MCF 10A (cell line): ENCODE measurements at regions not wholly inside any gene's neighbourhood (a gene's known extent, or its start where the extent isn't known, plus 50 kb on each side); places are given as distances from the start of the nearest gene placed in this dataset.

Experiments used
- BruUV-seq: library from RNA; stranded (reverse); fragments of 400-500 nt; replicated peaks from 2 replicates; lab custom pipeline; 2021; lab: Mats Ljungman, UMichigan
- CTCF ChIA-PET: fragments of 300-600 bp; sonication (Branson Sonifier 250); formaldehyde crosslinking; extraction: SDS; loops from one replicate; lab custom pipeline; 2021; ENCODE audit warnings: antibody characterized with exemption, inconsistent platforms; lab: Yijun Ruan, JAX
- POLR2A ChIA-PET: fragments of 300-600, 350-650 bp; sonication (Branson Sonifier 250); formaldehyde crosslinking; extraction: SDS; loops from one replicate; lab custom pipeline; 2020; ENCODE audit warnings: antibody characterized with exemption, inconsistent platforms; lab: Yijun Ruan, JAX
- DNase-seq: peaks from one replicate; pipeline ENCODE4 v3.0.0-alpha.2; 2018; ENCODE audit not compliant: unreplicated experiment
- H3K27ac Mint-ChIP-seq: one replicate; pipeline ENCODE4 v1.8.0; 2022; ENCODE audit warnings: mild to moderate bottlenecking, low read depth, mixed read lengths; ENCODE audit not compliant: unreplicated experiment
- H3K27me3 Mint-ChIP-seq: one replicate; pipeline ENCODE4 v1.8.0; 2022; ENCODE audit warnings: mixed read lengths; ENCODE audit not compliant: insufficient read depth, unreplicated experiment
- H3K36me3 Mint-ChIP-seq: one replicate; pipeline ENCODE4 v1.8.0; 2022; ENCODE audit warnings: mild to moderate bottlenecking, moderate library complexity, mixed read lengths; ENCODE audit not compliant: insufficient read depth, unreplicated experiment
- H3K4me1 Mint-ChIP-seq: one replicate; pipeline ENCODE4 v1.8.0; 2022; ENCODE audit warnings: mixed read lengths; ENCODE audit not compliant: insufficient read depth, unreplicated experiment
- H3K4me3 Mint-ChIP-seq: one replicate; pipeline ENCODE4 v1.8.0; 2022; ENCODE audit warnings: mild to moderate bottlenecking, moderate library complexity, mixed read lengths; ENCODE audit not compliant: unreplicated experiment
- H3K9me3 Mint-ChIP-seq: one replicate; pipeline ENCODE4 v1.8.0; 2022; ENCODE audit warnings: mixed read lengths; ENCODE audit not compliant: unreplicated experiment
- intact Hi-C: fragments of 100-400 bp; cut with micrococcal nuclease; formaldehyde crosslinking; loops from 2 replicates; pipeline ENCODE4 v1.14.1; 2022
- TF ChIP-seq, protein P1 (sequence below): fragments of 200-600 bp; IDR thresholded peaks from one replicate; pipeline ENCODE4 v1.8.0; 2022; ENCODE audit warnings: antibody characterized with exemption, mild to moderate bottlenecking; ENCODE audit not compliant: unreplicated experiment

DNA sequence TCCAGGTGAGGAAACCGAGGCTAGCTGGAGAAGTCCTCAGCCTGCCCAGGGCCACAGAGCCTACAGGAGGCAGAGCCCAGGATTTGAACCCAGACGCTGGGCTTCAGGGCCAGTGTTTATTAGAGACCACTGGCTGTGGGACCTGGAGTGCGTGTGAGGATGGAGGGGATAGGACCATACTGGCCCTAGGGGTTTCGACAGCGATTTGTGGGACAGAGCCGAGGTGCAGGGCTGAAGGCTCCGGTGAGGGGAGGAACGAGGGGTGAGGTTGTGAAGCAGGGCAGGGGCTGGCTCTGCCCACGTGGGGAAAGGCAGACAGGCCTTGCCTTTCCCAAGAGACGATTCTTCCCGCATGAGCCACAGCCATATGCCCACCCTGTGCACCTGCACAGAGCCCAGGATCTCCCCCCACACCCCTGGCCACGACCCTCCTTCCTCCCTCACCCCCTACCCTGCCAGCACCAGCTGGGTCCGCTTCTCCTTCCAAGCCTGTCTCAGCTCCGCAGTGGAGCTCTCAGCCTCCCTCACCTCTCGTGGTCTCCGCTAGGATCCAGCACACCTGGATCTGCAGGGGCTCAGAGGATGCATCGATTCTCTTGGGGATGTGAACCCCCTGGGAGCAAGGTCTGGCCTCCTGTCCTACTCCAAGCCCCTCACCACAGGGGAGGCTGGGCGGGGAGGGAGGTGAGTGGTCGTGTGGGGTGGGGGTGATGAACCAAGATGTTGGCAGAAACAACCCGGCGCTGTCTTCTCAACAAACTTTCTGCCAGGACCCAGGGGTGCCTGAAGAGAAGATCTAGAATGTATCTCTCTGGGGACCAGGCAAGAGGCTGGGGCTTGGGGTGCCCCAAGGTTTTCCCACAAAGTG lies 58.4 kb downstream of the RTL6 start:
- H3K4me1 Mint-ChIP-seq = peaks cover 5% of the 10 kb centered on the region
- ChIA-PET CTCF (no interaction called here), POLR2A (interaction anchor here (0.6 kb wide), 1 partner anchor 502 kb away, joined by 3 read pairs; no protein-coding TSS in a partner anchor)
- intact Hi-C loops = no loop called here
- no peak for DNase-seq
- H3K36me3 Mint-ChIP-seq = peaks cover 5% of the 10 kb centered on the region
- TF ChIP-seq, protein P1, sequence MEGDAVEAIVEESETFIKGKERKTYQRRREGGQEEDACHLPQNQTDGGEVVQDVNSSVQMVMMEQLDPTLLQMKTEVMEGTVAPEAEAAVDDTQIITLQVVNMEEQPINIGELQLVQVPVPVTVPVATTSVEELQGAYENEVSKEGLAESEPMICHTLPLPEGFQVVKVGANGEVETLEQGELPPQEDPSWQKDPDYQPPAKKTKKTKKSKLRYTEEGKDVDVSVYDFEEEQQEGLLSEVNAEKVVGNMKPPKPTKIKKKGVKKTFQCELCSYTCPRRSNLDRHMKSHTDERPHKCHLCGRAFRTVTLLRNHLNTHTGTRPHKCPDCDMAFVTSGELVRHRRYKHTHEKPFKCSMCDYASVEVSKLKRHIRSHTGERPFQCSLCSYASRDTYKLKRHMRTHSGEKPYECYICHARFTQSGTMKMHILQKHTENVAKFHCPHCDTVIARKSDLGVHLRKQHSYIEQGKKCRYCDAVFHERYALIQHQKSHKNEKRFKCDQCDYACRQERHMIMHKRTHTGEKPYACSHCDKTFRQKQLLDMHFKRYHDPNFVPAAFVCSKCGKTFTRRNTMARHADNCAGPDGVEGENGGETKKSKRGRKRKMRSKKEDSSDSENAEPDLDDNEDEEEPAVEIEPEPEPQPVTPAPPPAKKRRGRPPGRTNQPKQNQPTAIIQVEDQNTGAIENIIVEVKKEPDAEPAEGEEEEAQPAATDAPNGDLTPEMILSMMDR = no peak
- no peak overlapping the region for H3K27ac Mint-ChIP-seq
- no peak overlapping the region for H3K4me3 Mint-ChIP-seq
- no peaks in the 10 kb centered on the region for H3K27me3 Mint-ChIP-seq
- no TSS peak for BruUV-seq
- H3K9me3 Mint-ChIP-seq = no peaks in the 10 kb centered on the region

DNA sequence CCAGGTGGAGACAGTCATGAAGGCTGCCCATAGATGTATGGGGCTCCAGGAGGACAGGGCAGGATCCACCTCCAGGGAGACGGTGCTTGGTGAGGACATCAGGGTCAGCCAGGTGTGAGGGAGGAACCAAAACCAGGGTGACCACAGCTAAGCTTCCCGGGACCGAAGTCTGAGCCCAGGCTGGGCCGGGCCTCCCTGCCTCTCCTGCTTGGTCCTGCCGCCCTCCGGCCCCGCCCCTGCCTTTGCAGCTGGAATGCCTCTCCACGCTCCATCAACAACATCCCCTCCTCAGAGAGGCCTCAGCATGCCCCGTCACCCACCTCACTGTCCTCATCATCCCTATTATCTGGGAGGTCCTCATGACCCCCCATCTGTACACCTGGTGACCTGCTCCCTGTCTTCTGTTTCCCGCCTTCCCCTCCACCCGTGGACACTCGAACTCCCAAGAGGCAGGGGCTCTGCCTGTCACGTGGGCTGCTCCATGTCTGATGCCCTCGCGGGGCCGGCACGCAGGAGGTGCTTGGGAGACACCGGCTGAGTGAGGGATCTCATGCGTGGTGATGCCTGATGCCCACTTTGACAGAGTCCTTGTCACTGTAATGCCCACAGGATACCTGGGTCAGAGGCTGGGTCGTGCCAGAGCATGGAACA lies 59.4 kb downstream of the RTL6 start:
- ChIA-PET CTCF (interaction anchor here (0.7 kb wide), 1 partner anchor 97 kb away, joined by 5 read pairs; no protein-coding TSS in a partner anchor), POLR2A (no interaction called here)
- peaks cover 5% of the 10 kb centered on the region for H3K4me1 Mint-ChIP-seq
- no peaks in the 10 kb centered on the region for H3K9me3 Mint-ChIP-seq
- no peaks in the 10 kb centered on the region for H3K27me3 Mint-ChIP-seq
- BruUV-seq = no TSS peak
- intact Hi-C loops = no loop called here
- TF ChIP-seq, protein P1 = no peak
- H3K36me3 Mint-ChIP-seq = peaks cover 5% of the 10 kb centered on the region
- no peak overlapping the region for H3K27ac Mint-ChIP-seq
- no peak for DNase-seq
- H3K4me3 Mint-ChIP-seq = no peak overlapping the region

GRCh38 chr22:44438056-44438455 lies 60.0 kb downstream of the RTL6 start:
- ChIA-PET POLR2A (no interaction called here), CTCF (no interaction called here)
- Mint-ChIP-seq H3K4me3 (no peak overlapping the region), H3K36me3 (peaks cover 5% of the 10 kb centered on the region), H3K27ac (no peak overlapping the region), H3K4me1 (peaks cover 5% of the 10 kb centered on the region), H3K9me3 (no peaks in the 10 kb centered on the region), H3K27me3 (no peaks in the 10 kb centered on the region)
- BruUV-seq = no TSS peak
- intact Hi-C loops = no loop called here
- no peak for DNase-seq
- TF ChIP-seq, protein P1 = no peak
